GM12878 (cell line): ENCODE measurements at regions not wholly inside any gene's neighbourhood (a gene's known extent, or its start where the extent isn't known, plus 50 kb on each side); places are given as distances from the start of the nearest gene placed in this dataset.
A peak's percentile ranks its signal among the peaks of the same experiment; 100 is the strongest.

Experiments used
- ATAC-seq: fragments of 200-7000 bp; cut with Tn5 transposase; 3 replicates; pipeline ENCODE4 v1.9.1; 2020; ENCODE audit warnings: mild to moderate bottlenecking, moderate library complexity
- BruUV-seq: library from RNA; stranded (reverse); fragments of 400-500 nt; replicated peaks from 2 replicates; lab custom pipeline; 2021; lab: Mats Ljungman, UMichigan
- CTCF ChIA-PET: fragments of 300-600 bp; sonication (Branson Sonifier 250); formaldehyde crosslinking; extraction: SDS; loops from one replicate; lab custom pipeline; 2021; ENCODE audit warnings: inconsistent platforms; lab: Yijun Ruan, JAX
- POLR2A ChIA-PET: fragments of 350-600 bp; formaldehyde crosslinking; extraction: SDS; loops from one replicate; lab custom pipeline; 2021; ENCODE audit warnings: inconsistent platforms; lab: Charles Lee
- RAD21 ChIA-PET: fragments of 300-600 bp; sonication (Branson Sonifier 250); formaldehyde crosslinking; loops from one replicate; lab custom pipeline; 2023; ENCODE audit warnings: antibody characterized with exemption; ENCODE audit not compliant: unreplicated experiment; lab: Charles Lee
- SMC1A ChIA-PET: fragments of 300-600 bp; sonication (Branson Sonifier 250); formaldehyde crosslinking; loops from one replicate; lab custom pipeline; 2023; ENCODE audit not compliant: unreplicated experiment, uncharacterized antibody; lab: Charles Lee
- DNase-seq: peaks from one replicate; pipeline ENCODE4 v3.0.0-alpha.2; 2011; ENCODE audit warnings: low read depth, low spot score
- FAIRE-seq: peaks from 3 replicates; lab custom pipeline; 2011; peaks lifted over from hg19 to GRCh38; lab: Jason Lieb, UNC
- H2AFZ ChIP-seq: 2 replicates; pipeline ENCODE4 v1.6.0; 2011; ENCODE audit warnings: low read depth, low read length, control low read depth; ENCODE audit not compliant: control insufficient read depth
- H3K27ac ChIP-seq: 2 replicates; pipeline ENCODE4 v1.5.1; 2011; ENCODE audit warnings: control low read depth; ENCODE audit not compliant: control insufficient read depth, insufficient read depth
- H3K27me3 ChIP-seq, 2 experiments: replicated peaks in 1 of 2; 2 replicates each; pipeline versions ENCODE4 v1.6.0 to v1.6.1; 2011; ENCODE audit warnings: low read length in 1 of 2; ENCODE audit not compliant: control insufficient read depth in 2 of 2, insufficient read depth in 2 of 2
- H3K36me3 ChIP-seq, 2 experiments: 2 replicates each; pipeline ENCODE4 v1.5.1; 2011; ENCODE audit warnings: low read length in 1 of 2; ENCODE audit not compliant: control insufficient read depth in 2 of 2, insufficient read depth in 2 of 2
- H3K4me1 ChIP-seq: 2 replicates; pipeline ENCODE4 v1.6.1; 2011; ENCODE audit warnings: mild to moderate bottlenecking, low read length, moderate library complexity, mixed read lengths; ENCODE audit not compliant: control insufficient read depth, insufficient read depth
- H3K4me2 ChIP-seq: 2 replicates; pipeline ENCODE4 v1.6.0; 2011; ENCODE audit warnings: control low read depth; ENCODE audit not compliant: control insufficient read depth, insufficient read depth
- H3K4me3 ChIP-seq: fragments of 200-600 bp; sonication (generic); 2 replicates; pipeline ENCODE4 v1.5.1; 2016
- H3K79me2 ChIP-seq: 2 replicates; pipeline ENCODE4 v1.6.0; 2011; ENCODE audit warnings: low read length; ENCODE audit not compliant: control insufficient read depth, insufficient read depth
- H3K9ac ChIP-seq: 2 replicates; pipeline ENCODE4 v1.8.0; 2011; ENCODE audit warnings: low read length, control low read depth, mixed read lengths; ENCODE audit not compliant: control insufficient read depth, insufficient read depth
- H3K9me3 ChIP-seq: replicated peaks from 3 replicates; pipeline ENCODE4 v1.5.1; 2011; ENCODE audit warnings: mild to moderate bottlenecking, low read length; ENCODE audit not compliant: control insufficient read depth, insufficient read depth
- H4K20me1 ChIP-seq: 2 replicates; pipeline ENCODE4 v1.6.0; 2011; ENCODE audit not compliant: control insufficient read depth, insufficient read depth
- JUND ChIP-seq: IDR thresholded peaks from 2 replicates; pipeline ENCODE4 v1.6.1; 2012; ENCODE audit warnings: low read depth, mild to moderate bottlenecking, low read length, improper control_type of control experiment, moderate library complexity
- POLR2A ChIP-seq: IDR thresholded peaks from 2 replicates; pipeline ENCODE4 v1.6.1; 2011; ENCODE audit warnings: low read depth, mild to moderate bottlenecking, low read length
- RAD21 ChIP-seq: IDR thresholded peaks from 2 replicates; pipeline ENCODE4 v1.6.1; 2011; ENCODE audit warnings: mild to moderate bottlenecking, low read depth, low read length, moderate library complexity; ENCODE audit not compliant: insufficient read depth
- SMC3 ChIP-seq: IDR thresholded peaks from 2 replicates; pipeline ENCODE4 v1.6.1; 2011; ENCODE audit warnings: low read length, improper control_type of control experiment, borderline replicate concordance
- YY1 ChIP-seq: IDR thresholded peaks from 2 replicates; pipeline ENCODE4 v1.6.1; 2011; ENCODE audit warnings: low read depth, mild to moderate bottlenecking, low read length
- WGBS: methylation state at CpG from one replicate; pipeline ENCODE4 v1.1.6; 2016; ENCODE audit warnings: low lambda C conversion rate; ENCODE audit not compliant: insufficient replicate concordance, insufficient coverage; ENCODE audit errors: missing lambda C conversion rate; 5-methylcytosine and 5-hydroxymethylcytosine counted together
- in situ Hi-C: fragments of 300-500 bp; cut with MboI; formaldehyde crosslinking; loops from 9 replicates; pipeline ENCODE4 v1.14.3; 2018; ENCODE audit warnings: mixed read lengths
- intact Hi-C: fragments of 100-400 bp; cut with micrococcal nuclease; formaldehyde crosslinking; loops from one replicate; pipeline ENCODE4 v1.14.2; 2022; ENCODE audit not compliant: unreplicated experiment
- TF ChIP-seq, protein P1 (sequence below), 3 experiments: IDR thresholded peaks in 2 of 3; conservative IDR thresholded peaks in 1 of 3; 2 replicates each; pipeline ENCODE4 v1.5.1; 2011; ENCODE audit warnings: low read depth in 3 of 3, low read length in 3 of 3, mild to moderate bottlenecking in 3 of 3, control low read depth in 2 of 3, moderate library complexity in 2 of 3, inconsistent platforms in 1 of 3, mixed read lengths in 1 of 3; ENCODE audit not compliant: control insufficient read depth in 2 of 3, insufficient read depth in 1 of 3; ENCODE audit errors: extremely low read depth in 1 of 3

DNA sequence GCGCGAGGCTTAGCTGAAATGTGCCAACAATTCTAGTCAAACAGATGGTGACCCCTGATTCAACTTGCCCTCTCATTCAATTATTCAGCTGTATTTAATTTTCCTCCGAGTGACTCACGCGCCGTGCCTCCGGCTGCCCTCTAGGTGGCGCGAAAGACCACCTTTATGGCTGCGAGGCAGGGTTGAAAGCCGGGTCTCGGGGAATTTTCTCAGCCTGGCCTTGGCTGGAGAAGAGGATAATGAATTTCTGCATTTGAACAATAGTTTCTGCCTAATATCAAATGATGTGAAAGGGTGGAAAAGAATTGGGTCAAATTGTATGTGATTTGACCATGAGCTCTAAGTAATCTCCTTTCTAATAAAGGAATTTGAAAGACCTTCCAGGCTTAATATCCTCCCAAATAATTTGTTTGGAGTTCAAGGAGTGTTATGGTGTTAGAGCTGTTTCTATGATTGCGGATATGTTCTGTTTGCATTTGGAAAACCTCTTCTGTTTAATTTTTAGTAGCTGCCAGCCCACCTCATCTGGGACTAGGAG lies 310.9 kb downstream of the ZNF536 start:
- no peak overlapping the region for H3K4me2 ChIP-seq
- WGBS, result under 1% methylated on average over 13 of the region's 13 CpGs
- no peaks in the 10 kb centered on the region for H3K9me3 ChIP-seq
- FAIRE-seq, result peak; percentile 84
- H3K36me3 ChIP-seq, result no peaks in the 10 kb centered on the region
- TF ChIP-seq RAD21 (peak; percentile 85), YY1 (peak; percentile 40; the same call in 1 of the 2 replicates), JUND (no peak), SMC3 (peak; percentile 68), POLR2A (no peak)
- TF ChIP-seq, protein P1, sequence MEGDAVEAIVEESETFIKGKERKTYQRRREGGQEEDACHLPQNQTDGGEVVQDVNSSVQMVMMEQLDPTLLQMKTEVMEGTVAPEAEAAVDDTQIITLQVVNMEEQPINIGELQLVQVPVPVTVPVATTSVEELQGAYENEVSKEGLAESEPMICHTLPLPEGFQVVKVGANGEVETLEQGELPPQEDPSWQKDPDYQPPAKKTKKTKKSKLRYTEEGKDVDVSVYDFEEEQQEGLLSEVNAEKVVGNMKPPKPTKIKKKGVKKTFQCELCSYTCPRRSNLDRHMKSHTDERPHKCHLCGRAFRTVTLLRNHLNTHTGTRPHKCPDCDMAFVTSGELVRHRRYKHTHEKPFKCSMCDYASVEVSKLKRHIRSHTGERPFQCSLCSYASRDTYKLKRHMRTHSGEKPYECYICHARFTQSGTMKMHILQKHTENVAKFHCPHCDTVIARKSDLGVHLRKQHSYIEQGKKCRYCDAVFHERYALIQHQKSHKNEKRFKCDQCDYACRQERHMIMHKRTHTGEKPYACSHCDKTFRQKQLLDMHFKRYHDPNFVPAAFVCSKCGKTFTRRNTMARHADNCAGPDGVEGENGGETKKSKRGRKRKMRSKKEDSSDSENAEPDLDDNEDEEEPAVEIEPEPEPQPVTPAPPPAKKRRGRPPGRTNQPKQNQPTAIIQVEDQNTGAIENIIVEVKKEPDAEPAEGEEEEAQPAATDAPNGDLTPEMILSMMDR (IDR thresholded peaks at IDR 0.05 in 2 of 3, conservative IDR thresholded peaks at IDR 0.05 in 1 of 3; ENCODE audit: control insufficient read depth in 2 of 3, extremely low read depth in 1 of 3, insufficient read depth in 1 of 3, low read depth in 3 of 3, low read length in 3 of 3), result peak; percentile 80 to 86 (median 84)
- TF ChIP-seq, all 136 proteins: peak for 4
- H3K4me1 ChIP-seq, result no peaks in the 10 kb centered on the region
- no peak overlapping the region for H2AFZ ChIP-seq
- ChIA-PET CTCF (interaction anchor here (0.6 to 4.2 kb wide), 16 partner anchors 8 to 1889 kb away, joined by 3 to 24 read pairs (median 4); no protein-coding TSS in a partner anchor), SMC1A (interaction anchor here (0.6 to 1.4 kb wide), 5 partner anchors 13 to 1542 kb away, joined by 3 to 6 read pairs (median 4); no protein-coding TSS in a partner anchor), POLR2A (no interaction called here), RAD21 (interaction anchor here (1.0 to 1.2 kb wide), 3 partner anchors 16 to 1542 kb away, joined by 3 to 5 read pairs (median 3); no protein-coding TSS in a partner anchor)
- H3K27me3 ChIP-seq, result no peaks in the 10 kb centered on the region
- no TSS peak for BruUV-seq
- in situ Hi-C loops, result no loop called here
- H3K27ac ChIP-seq, result no peak overlapping the region
- ATAC-seq (peak; percentile 65), DNase-seq (no peak)
- intact Hi-C loops, result loop anchor here (1.0 kb wide), 1 partner anchor 1541 kb away; no protein-coding TSS in a partner anchor
- H3K9ac ChIP-seq, result no peak overlapping the region
- no peaks in the 10 kb centered on the region for H3K79me2 ChIP-seq
- H4K20me1 ChIP-seq, result no peaks in the 10 kb centered on the region
- no peak overlapping the region for H3K4me3 ChIP-seq
